OCI-LY3 (cell line): ENCODE measurements at regions not wholly inside any gene's neighbourhood (a gene's known extent, or its start where the extent isn't known, plus 50 kb on each side); places are given as distances from the start of the nearest gene placed in this dataset.

ENCODE experiments used
- EZH2phosphoT487 ChIP-seq: fragments of 200-600 bp; shearing (Covaris generic); IDR thresholded peaks from 2 replicates; pipeline ENCODE4 v1.6.1; 2018; ENCODE audit warnings: antibody characterized with exemption, mixed run types, low read depth
- TF ChIP-seq, protein P1 (sequence below): fragments of 200-600, 300-600 bp; sonication (generic); IDR thresholded peaks from 2 replicates; pipeline ENCODE4 v1.5.1; 2014; ENCODE audit warnings: antibody characterized with exemption, low read length, low read depth

DNA sequence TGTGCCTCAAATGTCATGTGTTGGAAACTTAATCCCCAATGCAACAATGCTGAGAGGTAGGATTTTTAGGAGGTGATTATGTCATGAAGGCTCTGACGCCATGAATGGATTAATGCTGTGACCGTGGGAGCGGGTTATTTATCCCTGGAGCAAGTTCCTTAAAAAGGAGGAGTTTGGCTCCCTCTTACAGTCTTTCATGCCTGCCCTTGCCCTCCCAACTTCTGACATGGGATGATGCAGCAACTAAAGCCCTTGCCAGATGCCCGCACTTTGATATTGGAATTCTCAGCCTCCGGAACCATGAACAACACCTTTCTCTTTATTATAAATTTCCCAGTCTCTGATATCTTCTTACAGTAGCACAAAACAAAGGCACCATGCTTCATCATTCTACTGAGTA is 685.3 kb upstream of the CHRM3 start:
- TF ChIP-seq, protein P1, sequence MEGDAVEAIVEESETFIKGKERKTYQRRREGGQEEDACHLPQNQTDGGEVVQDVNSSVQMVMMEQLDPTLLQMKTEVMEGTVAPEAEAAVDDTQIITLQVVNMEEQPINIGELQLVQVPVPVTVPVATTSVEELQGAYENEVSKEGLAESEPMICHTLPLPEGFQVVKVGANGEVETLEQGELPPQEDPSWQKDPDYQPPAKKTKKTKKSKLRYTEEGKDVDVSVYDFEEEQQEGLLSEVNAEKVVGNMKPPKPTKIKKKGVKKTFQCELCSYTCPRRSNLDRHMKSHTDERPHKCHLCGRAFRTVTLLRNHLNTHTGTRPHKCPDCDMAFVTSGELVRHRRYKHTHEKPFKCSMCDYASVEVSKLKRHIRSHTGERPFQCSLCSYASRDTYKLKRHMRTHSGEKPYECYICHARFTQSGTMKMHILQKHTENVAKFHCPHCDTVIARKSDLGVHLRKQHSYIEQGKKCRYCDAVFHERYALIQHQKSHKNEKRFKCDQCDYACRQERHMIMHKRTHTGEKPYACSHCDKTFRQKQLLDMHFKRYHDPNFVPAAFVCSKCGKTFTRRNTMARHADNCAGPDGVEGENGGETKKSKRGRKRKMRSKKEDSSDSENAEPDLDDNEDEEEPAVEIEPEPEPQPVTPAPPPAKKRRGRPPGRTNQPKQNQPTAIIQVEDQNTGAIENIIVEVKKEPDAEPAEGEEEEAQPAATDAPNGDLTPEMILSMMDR: no peak
- no peak for TF ChIP-seq EZH2phosphoT487
